Tibial artery (tissue), 4 donors: ENCODE measurements at regions not wholly inside any gene's neighbourhood (a gene's known extent, or its start where the extent isn't known, plus 50 kb on each side); places are given as distances from the start of the nearest gene placed in this dataset.

Experiments used
- DNase-seq, 2 donors: peaks; one replicate each; pipeline ENCODE4 v3.0.0-alpha.2; 2019
- H3K27ac ChIP-seq, 2 donors: fragments of 200-600 bp; sonication (generic) in 1 of 2; 1 replicate in 1 of 2; 2 replicates in 1 of 2; pipeline ENCODE4 v1.5.1; 2018 to 2019; ENCODE audit warnings: mild to moderate bottlenecking in 1 of 2
- H3K27me3 ChIP-seq, 2 donors: fragments of 200-600 bp; sonication (generic) in 1 of 2; one replicate each; pipeline versions ENCODE4 v1.5.1 to v1.6.0; 2016 to 2019
- H3K36me3 ChIP-seq, 3 donors: fragments of 200-600 bp; sonication (generic) in 2 of 3; one replicate each; pipeline ENCODE4 v1.5.1; 2016 to 2019; ENCODE audit warnings: mild to moderate bottlenecking in 2 of 3
- H3K4me1 ChIP-seq, 4 donors: fragments of 200-600 bp; sonication (generic) in 2 of 4; 1 replicate in 3 of 4; 2 replicates in 1 of 4; pipeline ENCODE4 v1.5.1; 2016 to 2019
- H3K4me3 ChIP-seq, 2 donors: fragments of 200-600 bp; sonication (generic) in 1 of 2; 1 replicate in 1 of 2; 2 replicates in 1 of 2; pipeline ENCODE4 v1.5.1; 2018 to 2019; ENCODE audit warnings: mild to moderate bottlenecking in 2 of 2
- H3K9me3 ChIP-seq, 3 donors: fragments of 200-600 bp; sonication (generic) in 1 of 3; one replicate each; pipeline ENCODE4 v1.5.1; 2016 to 2019
- CTCF ChIP-seq, 2 experiments: fragments of 200-600 bp in 1 of 2; fragments of 450-650 bp in 1 of 2; IDR thresholded peaks; one replicate each; pipeline ENCODE4 v1.5.1; 2017 to 2019; ENCODE audit warnings: antibody characterized with exemption in 2 of 2, mild to moderate bottlenecking in 1 of 2, moderate library complexity in 1 of 2
- intact Hi-C: fragments of 100-400 bp; cut with DNase I; formaldehyde crosslinking; loops from one replicate; pipeline ENCODE4 v1.15.0; 2023; ENCODE audit warnings: low total_unique reads

DNA sequence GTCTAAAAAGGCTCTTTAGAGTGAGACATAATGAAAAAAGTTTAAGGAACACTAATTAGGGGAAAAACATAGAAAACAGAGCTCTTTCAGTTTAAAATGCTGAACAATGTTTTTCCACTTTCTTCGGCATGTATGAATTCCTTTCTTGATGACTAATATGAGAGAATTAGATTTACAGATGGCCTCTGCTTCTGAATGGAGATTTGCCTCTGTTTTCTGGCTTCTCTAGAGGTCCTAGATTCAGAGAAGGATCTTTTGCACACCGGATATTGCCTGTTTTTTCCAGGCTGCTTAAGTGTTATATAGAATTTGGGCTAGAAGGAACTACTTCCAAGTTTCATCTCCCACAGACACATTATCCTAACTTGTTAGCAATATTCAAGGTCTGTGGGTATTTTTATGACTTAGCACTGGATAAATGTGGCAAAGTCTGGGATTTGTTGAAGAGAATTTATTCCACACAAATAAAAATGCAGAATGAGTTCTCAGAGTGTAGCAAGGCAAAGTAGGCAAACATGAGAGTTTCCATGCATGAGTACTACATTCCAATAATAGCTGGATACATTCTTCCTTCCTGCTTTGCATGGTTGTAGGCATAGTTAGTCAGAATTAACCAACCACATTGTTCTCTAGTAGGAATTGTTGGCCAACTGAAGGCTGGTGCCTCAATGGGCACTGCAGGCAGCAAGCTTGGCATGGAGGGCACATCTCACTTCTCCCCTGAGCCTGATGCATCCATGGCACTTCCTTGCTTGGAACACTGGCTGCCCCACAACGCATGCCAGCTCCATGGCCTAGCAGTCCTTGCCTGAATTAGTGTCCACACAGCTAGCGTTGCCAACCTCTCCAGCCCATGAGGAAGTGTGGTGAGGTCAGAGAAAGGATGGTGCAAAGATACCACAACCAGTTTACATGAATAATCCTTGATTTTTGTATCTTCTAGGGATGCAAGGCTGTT lies 224.2 kb downstream of the CLIC5 start:
- H3K27me3 ChIP-seq: no peaks in the 10 kb centered on the region
- intact Hi-C loops: no loop called here
- DNase-seq: no peak
- TF ChIP-seq CTCF (IDR thresholded peaks at IDR 0.05): no peak
- no peaks in the 10 kb centered on the region for H3K9me3 ChIP-seq
- H3K4me1 ChIP-seq: no peaks in the 10 kb centered on the region
- H3K4me3 ChIP-seq: no peak overlapping the region
- no peak overlapping the region for H3K27ac ChIP-seq
- no peaks in the 10 kb centered on the region for H3K36me3 ChIP-seq

DNA sequence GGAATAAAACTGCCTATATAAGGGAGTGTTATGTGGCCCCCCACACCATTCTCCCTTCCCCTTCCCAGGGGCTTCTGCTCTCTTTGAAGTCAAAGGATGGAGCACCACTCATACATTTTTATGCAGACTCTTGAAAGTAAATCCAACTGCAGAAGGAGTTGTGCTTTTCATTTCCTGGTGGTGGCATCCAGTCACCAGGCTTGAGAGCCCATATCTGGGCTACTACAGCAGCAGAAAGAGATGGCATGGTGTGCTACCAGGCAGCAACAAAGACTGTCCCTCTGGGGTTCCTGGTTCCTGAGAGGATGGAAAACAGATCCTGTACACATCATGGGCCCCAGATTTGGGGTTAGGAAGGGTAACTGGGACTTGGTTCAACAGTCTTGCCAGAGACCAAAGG lies 226.4 kb downstream of the CLIC5 start:
- Histone ChIP-seq H3K9me3 (no peaks in the 10 kb centered on the region), H3K4me1 (no peaks in the 10 kb centered on the region), H3K27me3 (no peaks in the 10 kb centered on the region), H3K27ac (no peak overlapping the region), H3K4me3 (no peak overlapping the region), H3K36me3 (no peaks in the 10 kb centered on the region)
- no peak for DNase-seq
- intact Hi-C loops: no loop called here
- no peak for TF ChIP-seq CTCF (IDR thresholded peaks at IDR 0.05)

- intact Hi-C loops: no loop called here
- Histone ChIP-seq H3K27ac (no peak overlapping the region), H3K36me3 (no peaks in the 10 kb centered on the region), H3K4me1 (no peaks in the 10 kb centered on the region), H3K4me3 (no peak overlapping the region), H3K27me3 (no peaks in the 10 kb centered on the region), H3K9me3 (no peaks in the 10 kb centered on the region)
- no peak for TF ChIP-seq CTCF (IDR thresholded peaks at IDR 0.05)
- no peak for DNase-seq
Measured at GRCh38 chr6:45787384-45787783, 228.3 kb downstream of the CLIC5 start.

GRCh38 chr6:45786355-45786781 lies 229.3 kb downstream of the CLIC5 start:
- no peak for TF ChIP-seq CTCF (IDR thresholded peaks at IDR 0.05)
- H3K27ac ChIP-seq: no peak overlapping the region
- no peaks in the 10 kb centered on the region for H3K4me1 ChIP-seq
- intact Hi-C loops: no loop called here
- H3K4me3 ChIP-seq: no peak overlapping the region
- H3K36me3 ChIP-seq: no peaks in the 10 kb centered on the region
- no peak for DNase-seq
- H3K9me3 ChIP-seq: no peaks in the 10 kb centered on the region
- no peaks in the 10 kb centered on the region for H3K27me3 ChIP-seq

GRCh38 chr6:45784250-45784649 lies 231.4 kb downstream of the CLIC5 start:
- TF ChIP-seq CTCF (IDR thresholded peaks at IDR 0.05): no peak
- Histone ChIP-seq H3K36me3 (no peaks in the 10 kb centered on the region), H3K4me1 (no peaks in the 10 kb centered on the region), H3K9me3 (no peaks in the 10 kb centered on the region), H3K27me3 (no peaks in the 10 kb centered on the region), H3K4me3 (no peak overlapping the region), H3K27ac (no peak overlapping the region)
- intact Hi-C loops: no loop called here
- no peak for DNase-seq
